ENCODE measurements at regions not wholly inside any gene's neighbourhood (a gene's known extent, or its start where the extent isn't known, plus 50 kb on each side); places are given as distances from the start of the nearest gene placed in this dataset.

DNA sequence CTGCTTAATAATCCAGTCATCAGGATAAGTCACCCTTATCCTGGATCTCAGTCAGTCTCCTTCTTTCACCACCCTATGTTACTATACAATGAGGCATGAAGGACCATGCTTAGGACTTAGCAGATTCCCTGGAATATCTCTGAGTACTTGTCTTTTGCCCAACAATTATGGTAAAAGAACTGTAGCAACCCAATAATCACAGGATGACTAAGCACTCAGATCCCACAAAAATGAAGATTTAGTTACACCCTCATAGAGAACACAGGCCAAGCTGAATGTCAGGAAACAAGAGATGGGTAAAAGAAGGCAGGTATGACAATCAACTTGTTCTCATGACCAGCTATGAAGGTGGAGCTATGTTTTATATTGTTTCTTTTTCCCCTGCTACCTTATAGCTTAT lies 91.4 kb downstream of the EDN1 start:
- Histone ChIP-seq H3K18ac (ENCODE audit: low read length) (no peak overlapping the region), H3K27me3 (ENCODE audit: control insufficient read depth in 3 of 3, insufficient read depth in 3 of 3, low read depth in 1 of 3, low read length in 3 of 3) (no peaks in the 10 kb centered on the region), H3K9me3 (replicated peaks in 1 of 2; ENCODE audit: control insufficient read depth in 2 of 2, insufficient read depth in 1 of 2, low read depth in 1 of 2, low read length in 2 of 2) (no peaks in the 10 kb centered on the region), H4K91ac (ENCODE audit: low read depth, low read length, poor library complexity) (no peak overlapping the region), H3K14ac (ENCODE audit: low read length) (no peak overlapping the region), H3K4me1 (ENCODE audit: control insufficient read depth in 2 of 2, insufficient read depth in 1 of 2, low read depth in 1 of 2, low read length in 2 of 2) (no peaks in the 10 kb centered on the region), H4K8ac (ENCODE audit: low read depth, low read length) (no peak overlapping the region), H2BK120ac (ENCODE audit: low read depth, low read length) (no peak overlapping the region), H3K27ac (replicated peaks; ENCODE audit: low read length) (no peak overlapping the region), H2AK5ac (ENCODE audit: low read depth, low read length) (no peak overlapping the region), H3K79me1 (ENCODE audit: low read depth, low read length) (no peaks in the 10 kb centered on the region), H3K23ac (ENCODE audit: low read depth, low read length, poor library complexity) (no peak overlapping the region), H2AFZ (ENCODE audit: low read length) (no peak overlapping the region), H3K4me3 (ENCODE audit: low read length in 2 of 2) (no peak overlapping the region), H2BK5ac (ENCODE audit: low read length) (no peak overlapping the region), H3K9ac (ENCODE audit: low read depth, low read length, poor library complexity) (no peak overlapping the region), H3K4ac (ENCODE audit: low read length) (no peak overlapping the region), H2BK15ac (ENCODE audit: low read length) (no peak overlapping the region), H3K36me3 (replicated peaks in 1 of 2; ENCODE audit: control insufficient read depth in 2 of 2, insufficient read depth in 2 of 2, low read length in 2 of 2) (no peaks in the 10 kb centered on the region), H3K4me2 (ENCODE audit: insufficient read depth, low read length, poor library complexity, severe bottlenecking) (no peak overlapping the region), H2BK12ac (ENCODE audit: low read length) (no peak overlapping the region)
- DNase-seq (ENCODE audit: low spot score) = no peak

DNA sequence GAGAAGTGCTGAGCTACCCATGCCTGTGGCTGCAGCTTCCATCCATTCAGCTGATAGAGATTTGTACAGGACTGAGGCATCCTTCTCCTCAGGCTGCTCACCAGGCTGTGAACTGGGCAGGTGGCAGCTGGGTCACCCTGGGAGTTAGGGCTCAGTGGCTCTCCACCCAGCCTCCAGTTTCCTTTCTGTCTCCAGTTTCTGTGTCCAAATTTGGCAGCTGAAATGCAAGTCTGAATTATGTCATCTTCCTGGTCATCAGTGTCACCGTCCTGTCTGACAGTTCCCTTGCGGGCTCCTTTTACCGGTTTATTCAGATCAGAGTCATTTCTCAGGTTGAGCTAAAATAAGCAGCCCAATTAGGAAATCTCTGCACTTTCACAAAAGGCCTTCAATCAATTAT lies 93.3 kb downstream of the EDN1 start:
- H2BK12ac ChIP-seq (ENCODE audit: low read length) = no peak overlapping the region
- H3K9me3 ChIP-seq (replicated peaks in 1 of 2; ENCODE audit: control insufficient read depth in 2 of 2, insufficient read depth in 1 of 2, low read depth in 1 of 2, low read length in 2 of 2) = no peaks in the 10 kb centered on the region
- WGBS, 2 donors (ENCODE audit: extremely low coverage in 2 of 2, insufficient read length in 2 of 2, insufficient replicate concordance in 1 of 2) = no CpG with 5 or more reads among the region's 3 CpGs

DNA sequence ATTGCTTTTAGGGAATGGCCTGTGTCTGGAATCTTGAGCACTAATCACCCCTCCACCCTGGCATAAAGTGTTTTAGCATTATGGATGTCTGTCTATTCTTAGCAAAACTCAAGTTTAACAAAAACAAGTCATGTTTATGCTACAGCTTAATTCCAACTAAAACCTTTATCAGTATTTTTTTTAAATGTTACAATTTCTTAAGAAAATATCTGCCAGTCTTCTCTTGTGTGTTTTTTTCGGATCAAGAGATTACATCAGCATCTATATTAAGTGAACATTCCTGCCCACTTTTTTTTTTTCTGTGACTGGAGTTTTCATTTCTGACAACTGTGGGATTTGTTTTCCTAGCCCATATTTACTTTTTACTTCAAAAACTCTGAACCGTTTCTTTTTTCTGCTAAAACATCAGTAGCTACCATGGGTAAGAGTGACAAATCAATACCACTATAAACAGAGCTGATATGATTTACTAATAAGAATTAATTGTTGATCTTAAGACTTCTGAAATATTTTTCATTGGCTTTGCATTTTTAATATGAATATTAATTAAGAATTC lies 94.3 kb downstream of the EDN1 start:
- no peaks in the 10 kb centered on the region for H3K36me3 ChIP-seq (replicated peaks in 1 of 2; ENCODE audit: control insufficient read depth in 2 of 2, insufficient read depth in 2 of 2, low read length in 2 of 2)
- H3K18ac ChIP-seq (ENCODE audit: low read length) = no peak overlapping the region
- no peaks in the 10 kb centered on the region for H3K27me3 ChIP-seq (ENCODE audit: control insufficient read depth in 3 of 3, insufficient read depth in 3 of 3, low read depth in 1 of 3, low read length in 3 of 3)
- H2BK5ac ChIP-seq (ENCODE audit: low read length) = no peak overlapping the region
- H3K4me2 ChIP-seq (ENCODE audit: insufficient read depth, low read length, poor library complexity, severe bottlenecking) = no peak overlapping the region
- no peak overlapping the region for H2AFZ ChIP-seq (ENCODE audit: low read length)
- no peak overlapping the region for H4K91ac ChIP-seq (ENCODE audit: low read depth, low read length, poor library complexity)
- H2BK12ac ChIP-seq (ENCODE audit: low read length) = no peak overlapping the region
- WGBS, 2 donors (ENCODE audit: extremely low coverage in 2 of 2, insufficient read length in 2 of 2, insufficient replicate concordance in 1 of 2) = no CpG with 5 or more reads among the region's 2 CpGs
- no peak overlapping the region for H3K23ac ChIP-seq (ENCODE audit: low read depth, low read length, poor library complexity)
- no peaks in the 10 kb centered on the region for H3K9me3 ChIP-seq (replicated peaks in 1 of 2; ENCODE audit: control insufficient read depth in 2 of 2, insufficient read depth in 1 of 2, low read depth in 1 of 2, low read length in 2 of 2)
- H2BK15ac ChIP-seq (ENCODE audit: low read length) = no peak overlapping the region
- no peak overlapping the region for H2BK120ac ChIP-seq (ENCODE audit: low read depth, low read length)
- no peak overlapping the region for H4K8ac ChIP-seq (ENCODE audit: low read depth, low read length)
- H3K79me1 ChIP-seq (ENCODE audit: low read depth, low read length) = no peaks in the 10 kb centered on the region
- H2AK5ac ChIP-seq (ENCODE audit: low read depth, low read length) = no peak overlapping the region
- H3K4ac ChIP-seq (ENCODE audit: low read length) = no peak overlapping the region
- H3K9ac ChIP-seq (ENCODE audit: low read depth, low read length, poor library complexity) = no peak overlapping the region
- no peak for DNase-seq (ENCODE audit: low spot score)
- H3K14ac ChIP-seq (ENCODE audit: low read length) = no peak overlapping the region
- H3K4me3 ChIP-seq (ENCODE audit: low read length in 2 of 2) = no peak overlapping the region
- no peaks in the 10 kb centered on the region for H3K4me1 ChIP-seq (ENCODE audit: control insufficient read depth in 2 of 2, insufficient read depth in 1 of 2, low read depth in 1 of 2, low read length in 2 of 2)
- H3K27ac ChIP-seq (replicated peaks; ENCODE audit: low read length) = no peak overlapping the region

More for the DNA sequence above, 93.3 kb downstream of the EDN1 start:
- no peak overlapping the region for H3K4me2 ChIP-seq (ENCODE audit: insufficient read depth, low read length, poor library complexity, severe bottlenecking)
- H2AK5ac ChIP-seq (ENCODE audit: low read depth, low read length) = no peak overlapping the region
- no peak overlapping the region for H2BK120ac ChIP-seq (ENCODE audit: low read depth, low read length)
- H4K91ac ChIP-seq (ENCODE audit: low read depth, low read length, poor library complexity) = no peak overlapping the region
- no peak overlapping the region for H3K4me3 ChIP-seq (ENCODE audit: low read length in 2 of 2)
- H3K14ac ChIP-seq (ENCODE audit: low read length) = no peak overlapping the region
- no peak overlapping the region for H3K18ac ChIP-seq (ENCODE audit: low read length)
- no peak overlapping the region for H2AFZ ChIP-seq (ENCODE audit: low read length)
- H3K4me1 ChIP-seq (ENCODE audit: control insufficient read depth in 2 of 2, insufficient read depth in 1 of 2, low read depth in 1 of 2, low read length in 2 of 2) = no peaks in the 10 kb centered on the region
- H4K8ac ChIP-seq (ENCODE audit: low read depth, low read length) = no peak overlapping the region
- H3K9ac ChIP-seq (ENCODE audit: low read depth, low read length, poor library complexity) = no peak overlapping the region
- H3K23ac ChIP-seq (ENCODE audit: low read depth, low read length, poor library complexity) = no peak overlapping the region
- no peaks in the 10 kb centered on the region for H3K79me1 ChIP-seq (ENCODE audit: low read depth, low read length)
- H3K4ac ChIP-seq (ENCODE audit: low read length) = no peak overlapping the region
- no peak overlapping the region for H2BK5ac ChIP-seq (ENCODE audit: low read length)
- H3K36me3 ChIP-seq (replicated peaks in 1 of 2; ENCODE audit: control insufficient read depth in 2 of 2, insufficient read depth in 2 of 2, low read length in 2 of 2) = no peaks in the 10 kb centered on the region
- H3K27me3 ChIP-seq (ENCODE audit: control insufficient read depth in 3 of 3, insufficient read depth in 3 of 3, low read depth in 1 of 3, low read length in 3 of 3) = no peaks in the 10 kb centered on the region
- no peak overlapping the region for H3K27ac ChIP-seq (replicated peaks; ENCODE audit: low read length)
- H2BK15ac ChIP-seq (ENCODE audit: low read length) = no peak overlapping the region
- no peak for DNase-seq (ENCODE audit: low spot score)

DNA sequence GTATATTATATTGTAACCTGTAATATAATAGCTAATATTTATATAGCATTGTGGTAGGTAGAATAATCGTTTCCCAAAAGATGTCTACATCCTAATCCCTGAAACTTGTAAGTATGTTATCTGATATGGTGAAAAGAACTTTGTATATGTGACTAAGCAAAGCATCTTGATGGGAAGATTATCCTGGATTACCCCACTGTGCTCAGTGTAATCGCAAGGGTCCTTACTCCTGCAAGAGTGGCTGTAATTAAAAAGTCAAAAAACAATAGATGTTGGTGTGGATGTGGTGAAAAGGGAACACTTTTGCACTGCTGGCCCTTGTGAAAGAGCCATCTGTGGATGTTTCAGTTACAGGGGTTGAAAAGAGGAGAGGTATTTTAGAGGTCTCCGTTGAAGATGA lies 95.2 kb downstream of the EDN1 start:
- H3K27me3 ChIP-seq (ENCODE audit: control insufficient read depth in 3 of 3, insufficient read depth in 3 of 3, low read depth in 1 of 3, low read length in 3 of 3) = no peaks in the 10 kb centered on the region
- no peak for DNase-seq (ENCODE audit: low spot score)
- H4K91ac ChIP-seq (ENCODE audit: low read depth, low read length, poor library complexity) = no peak overlapping the region
- H3K4ac ChIP-seq (ENCODE audit: low read length) = no peak overlapping the region
- no peak overlapping the region for H2BK120ac ChIP-seq (ENCODE audit: low read depth, low read length)
- no peak overlapping the region for H2BK15ac ChIP-seq (ENCODE audit: low read length)
- no peak overlapping the region for H2AK5ac ChIP-seq (ENCODE audit: low read depth, low read length)
- H4K8ac ChIP-seq (ENCODE audit: low read depth, low read length) = no peak overlapping the region
- no peak overlapping the region for H3K27ac ChIP-seq (replicated peaks; ENCODE audit: low read length)
- H3K36me3 ChIP-seq (replicated peaks in 1 of 2; ENCODE audit: control insufficient read depth in 2 of 2, insufficient read depth in 2 of 2, low read length in 2 of 2) = no peaks in the 10 kb centered on the region
- no CpG with 5 or more reads among the region's 3 CpGs for WGBS, 2 donors (ENCODE audit: extremely low coverage in 2 of 2, insufficient read length in 2 of 2, insufficient replicate concordance in 1 of 2)
- no peak overlapping the region for H2AFZ ChIP-seq (ENCODE audit: low read length)
- H3K4me3 ChIP-seq (ENCODE audit: low read length in 2 of 2) = no peak overlapping the region
- H3K18ac ChIP-seq (ENCODE audit: low read length) = no peak overlapping the region
- H3K79me1 ChIP-seq (ENCODE audit: low read depth, low read length) = no peaks in the 10 kb centered on the region
- H3K9me3 ChIP-seq (replicated peaks in 1 of 2; ENCODE audit: control insufficient read depth in 2 of 2, insufficient read depth in 1 of 2, low read depth in 1 of 2, low read length in 2 of 2) = no peaks in the 10 kb centered on the region
- H3K9ac ChIP-seq (ENCODE audit: low read depth, low read length, poor library complexity) = no peak overlapping the region
- H3K4me1 ChIP-seq (ENCODE audit: control insufficient read depth in 2 of 2, insufficient read depth in 1 of 2, low read depth in 1 of 2, low read length in 2 of 2) = no peaks in the 10 kb centered on the region
- no peak overlapping the region for H3K14ac ChIP-seq (ENCODE audit: low read length)
- H2BK5ac ChIP-seq (ENCODE audit: low read length) = no peak overlapping the region
- H2BK12ac ChIP-seq (ENCODE audit: low read length) = no peak overlapping the region
- no peak overlapping the region for H3K4me2 ChIP-seq (ENCODE audit: insufficient read depth, low read length, poor library complexity, severe bottlenecking)
- H3K23ac ChIP-seq (ENCODE audit: low read depth, low read length, poor library complexity) = no peak overlapping the region
